ENCODE measurements at regions not wholly inside any gene's neighbourhood (a gene's known extent, or its start where the extent isn't known, plus 50 kb on each side); places are given as distances from the start of the nearest gene placed in this dataset.

DNA sequence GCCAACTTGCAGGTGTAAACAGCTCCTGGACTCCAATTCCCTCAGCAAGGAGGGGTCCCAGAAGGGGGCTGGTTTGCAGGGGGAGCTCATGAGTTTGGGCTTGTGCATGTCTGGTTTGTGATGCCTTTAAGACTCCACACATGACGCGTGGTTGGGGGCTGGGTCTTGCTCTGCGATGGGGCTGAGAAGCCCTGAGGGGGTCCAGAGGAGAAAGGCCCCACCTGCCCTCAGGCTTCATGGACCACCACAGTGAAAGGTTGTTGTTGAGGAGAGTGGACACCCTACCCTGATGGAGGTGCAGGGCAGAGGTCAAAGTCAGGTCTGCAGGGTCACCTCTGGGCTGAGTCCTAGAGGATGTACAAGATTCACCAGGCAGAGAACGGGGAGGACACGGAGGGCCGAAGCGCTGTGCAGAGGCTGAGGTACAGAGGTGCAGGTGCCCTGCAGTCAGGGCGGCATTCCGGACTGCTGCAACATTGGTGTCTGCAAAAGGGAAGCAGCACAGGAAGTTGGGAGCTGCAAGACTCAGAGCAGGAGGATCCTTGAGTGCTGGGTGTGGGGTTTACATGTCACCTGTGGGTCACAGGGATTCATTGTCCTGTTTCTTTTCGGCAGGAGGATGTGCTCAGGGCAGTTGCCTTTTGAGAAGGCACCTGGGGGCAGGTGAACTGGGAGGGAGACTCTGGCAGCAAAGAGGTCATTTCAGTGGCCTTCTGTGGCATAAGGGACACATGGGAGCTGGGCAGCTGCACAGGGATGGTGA is 399.4 kb downstream of the PTPRU start (continued):
- TF ChIP-seq EZH2phosphoT487 (IDR thresholded peaks at IDR 0.05; ENCODE audit: borderline replicate concordance) (no peak), ZNF274 (IDR thresholded peaks at IDR 0.05; ENCODE audit: low read depth, low read length) (no peak)

DNA sequence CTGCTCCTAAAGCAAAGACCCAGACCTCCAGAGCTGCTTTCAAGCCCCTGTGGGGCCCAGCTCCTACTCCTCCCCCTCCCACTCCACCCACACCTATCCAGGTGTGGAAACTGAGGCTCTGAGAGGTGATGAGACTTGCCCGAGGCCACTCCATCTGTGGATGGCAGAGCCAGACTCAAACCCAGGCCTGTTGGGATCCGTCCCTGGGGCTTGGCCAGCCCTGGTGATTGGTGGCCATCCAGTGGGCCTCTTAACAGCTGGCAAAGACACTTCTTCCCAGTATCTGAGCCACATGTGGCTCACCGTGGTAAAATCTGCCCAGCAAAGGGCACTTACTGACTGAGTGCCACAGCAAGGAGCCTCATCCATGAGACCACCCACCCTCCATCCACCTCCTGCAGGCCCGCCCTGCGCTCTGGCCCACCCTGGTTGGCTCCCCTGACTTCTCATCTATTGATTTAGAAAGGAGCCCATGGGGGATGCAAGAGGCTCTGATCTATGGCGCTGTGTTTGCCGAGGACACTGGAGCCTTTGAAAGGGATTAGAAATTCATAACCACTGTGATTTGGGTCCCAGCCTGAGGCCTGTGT is 398.5 kb downstream of the PTPRU start:
- H3K36me3 ChIP-seq (ENCODE audit: control insufficient read depth in 1 of 2, insufficient read depth in 2 of 2, low read length in 2 of 2) = no peaks in the 10 kb centered on the region
- no peaks in the 10 kb centered on the region for H3K9me2 ChIP-seq (ENCODE audit: insufficient read depth)
- no peak overlapping the region for H2AFZ ChIP-seq (ENCODE audit: low read depth, low read length, poor library complexity, severe bottlenecking)
- H3K4me2 ChIP-seq (ENCODE audit: low read length) = no peak overlapping the region
- no peak overlapping the region for H3K4me3 ChIP-seq (replicated peaks in 1 of 2; ENCODE audit: low read depth in 1 of 2, low read length in 2 of 2)
- BruUV-seq (replicated peaks) = no TSS peak
- ATAC-seq (no peak), DNase-seq (ENCODE audit: low read depth, low spot score) (no peak)
- H3K79me2 ChIP-seq (ENCODE audit: insufficient read depth, low read length) = no peaks in the 10 kb centered on the region
- ChIA-PET CTCF (no interaction called here), POLR2A (no interaction called here), RAD21 (ENCODE audit: low non-redundant PET in 1 of 2, low total read pairs in 2 of 2, uncharacterized antibody in 2 of 2, unreplicated experiment in 2 of 2) (no interaction called here)
- TF ChIP-seq SIN3A (IDR thresholded peaks at IDR 0.05; ENCODE audit: low read depth) (no peak), SP1 (IDR thresholded peaks at IDR 0.05; ENCODE audit: low read depth) (no peak)
- H3K4me1 ChIP-seq (ENCODE audit: control insufficient read depth in 1 of 2, insufficient read depth in 2 of 2, low read length in 2 of 2) = peaks cover 11 to 19% of the 10 kb centered on the region in 2 experiments
- H3K27me3 ChIP-seq (ENCODE audit: insufficient read depth, low read length) = no peaks in the 10 kb centered on the region
- intact Hi-C loops (cut with micrococcal nuclease) = no loop called here
- no peaks in the 10 kb centered on the region for H4K20me1 ChIP-seq (ENCODE audit: insufficient read depth)
- H3K9me3 ChIP-seq (ENCODE audit: control insufficient read depth in 1 of 2, insufficient read depth in 1 of 2, low read depth in 1 of 2, low read length in 2 of 2) = no peaks in the 10 kb centered on the region
- H3K9ac ChIP-seq (ENCODE audit: low read length) = no peak overlapping the region
- no peak overlapping the region for H3K27ac ChIP-seq (ENCODE audit: low read depth, low read length)

DNA sequence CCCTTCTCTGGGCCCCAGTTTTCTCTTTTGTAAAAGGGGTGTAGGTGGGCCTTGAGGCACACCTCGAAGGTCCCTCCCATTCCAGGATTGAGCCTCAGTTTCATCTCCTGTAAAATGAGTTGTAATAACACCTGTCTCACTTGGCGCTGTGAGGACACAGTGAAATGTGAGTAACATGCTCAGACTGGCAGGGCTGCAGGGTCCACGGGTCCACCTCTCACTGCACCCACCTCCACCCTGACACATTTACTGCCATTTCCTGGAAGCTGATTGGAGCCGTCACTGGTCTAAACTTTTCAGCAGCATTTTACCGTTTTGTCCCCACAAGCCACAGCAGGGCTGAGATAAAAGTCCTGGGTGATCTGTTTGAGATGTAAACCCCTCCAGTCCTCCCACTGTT is 398.0 kb downstream of the PTPRU start:
- Histone ChIP-seq H3K79me2 (ENCODE audit: insufficient read depth, low read length) (no peaks in the 10 kb centered on the region), H3K9me2 (ENCODE audit: insufficient read depth) (no peaks in the 10 kb centered on the region), H3K4me1 (ENCODE audit: control insufficient read depth in 1 of 2, insufficient read depth in 2 of 2, low read length in 2 of 2) (peaks cover 6 to 14% of the 10 kb centered on the region in 2 experiments), H3K36me3 (ENCODE audit: control insufficient read depth in 1 of 2, insufficient read depth in 2 of 2, low read length in 2 of 2) (no peaks in the 10 kb centered on the region), H3K27me3 (ENCODE audit: insufficient read depth, low read length) (no peaks in the 10 kb centered on the region), H3K4me2 (ENCODE audit: low read length) (no peak overlapping the region), H3K4me3 (replicated peaks in 1 of 2; ENCODE audit: low read depth in 1 of 2, low read length in 2 of 2) (no peak overlapping the region), H2AFZ (ENCODE audit: low read depth, low read length, poor library complexity, severe bottlenecking) (no peak overlapping the region), H3K9ac (ENCODE audit: low read length) (no peak overlapping the region), H3K27ac (ENCODE audit: low read depth, low read length) (no peak overlapping the region), H3K9me3 (ENCODE audit: control insufficient read depth in 1 of 2, insufficient read depth in 1 of 2, low read depth in 1 of 2, low read length in 2 of 2) (no peaks in the 10 kb centered on the region), H4K20me1 (ENCODE audit: insufficient read depth) (no peaks in the 10 kb centered on the region)
- ChIA-PET CTCF (no interaction called here), RAD21 (ENCODE audit: low non-redundant PET in 1 of 2, low total read pairs in 2 of 2, uncharacterized antibody in 2 of 2, unreplicated experiment in 2 of 2) (no interaction called here), POLR2A (no interaction called here)
- BruUV-seq (replicated peaks) = no TSS peak
- DNase-seq (ENCODE audit: low read depth, low spot score) (no peak), ATAC-seq (no peak)
- intact Hi-C loops (cut with micrococcal nuclease) = no loop called here
- TF ChIP-seq YY1 (IDR thresholded peaks at IDR 0.05; ENCODE audit: extremely low read depth, insufficient replicate concordance, low read depth, low read length) (no peak), RAD21 (IDR thresholded peaks at IDR 0.05; ENCODE audit: low read depth) (no peak), EZH2 (IDR thresholded peaks at IDR 0.05) (no peak), POLR2AphosphoS5 (IDR thresholded peaks at IDR 0.05; ENCODE audit: low read depth, low read length) (no peak), CEBPB (IDR thresholded peaks at IDR 0.05; ENCODE audit: low read depth) (no peak)
- TF ChIP-seq, protein P1, sequence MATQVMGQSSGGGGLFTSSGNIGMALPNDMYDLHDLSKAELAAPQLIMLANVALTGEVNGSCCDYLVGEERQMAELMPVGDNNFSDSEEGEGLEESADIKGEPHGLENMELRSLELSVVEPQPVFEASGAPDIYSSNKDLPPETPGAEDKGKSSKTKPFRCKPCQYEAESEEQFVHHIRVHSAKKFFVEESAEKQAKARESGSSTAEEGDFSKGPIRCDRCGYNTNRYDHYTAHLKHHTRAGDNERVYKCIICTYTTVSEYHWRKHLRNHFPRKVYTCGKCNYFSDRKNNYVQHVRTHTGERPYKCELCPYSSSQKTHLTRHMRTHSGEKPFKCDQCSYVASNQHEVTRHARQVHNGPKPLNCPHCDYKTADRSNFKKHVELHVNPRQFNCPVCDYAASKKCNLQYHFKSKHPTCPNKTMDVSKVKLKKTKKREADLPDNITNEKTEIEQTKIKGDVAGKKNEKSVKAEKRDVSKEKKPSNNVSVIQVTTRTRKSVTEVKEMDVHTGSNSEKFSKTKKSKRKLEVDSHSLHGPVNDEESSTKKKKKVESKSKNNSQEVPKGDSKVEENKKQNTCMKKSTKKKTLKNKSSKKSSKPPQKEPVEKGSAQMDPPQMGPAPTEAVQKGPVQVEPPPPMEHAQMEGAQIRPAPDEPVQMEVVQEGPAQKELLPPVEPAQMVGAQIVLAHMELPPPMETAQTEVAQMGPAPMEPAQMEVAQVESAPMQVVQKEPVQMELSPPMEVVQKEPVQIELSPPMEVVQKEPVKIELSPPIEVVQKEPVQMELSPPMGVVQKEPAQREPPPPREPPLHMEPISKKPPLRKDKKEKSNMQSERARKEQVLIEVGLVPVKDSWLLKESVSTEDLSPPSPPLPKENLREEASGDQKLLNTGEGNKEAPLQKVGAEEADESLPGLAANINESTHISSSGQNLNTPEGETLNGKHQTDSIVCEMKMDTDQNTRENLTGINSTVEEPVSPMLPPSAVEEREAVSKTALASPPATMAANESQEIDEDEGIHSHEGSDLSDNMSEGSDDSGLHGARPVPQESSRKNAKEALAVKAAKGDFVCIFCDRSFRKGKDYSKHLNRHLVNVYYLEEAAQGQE (IDR thresholded peaks at IDR 0.05; ENCODE audit: low read depth) = no peak
- TF ChIP-seq, protein P2, sequence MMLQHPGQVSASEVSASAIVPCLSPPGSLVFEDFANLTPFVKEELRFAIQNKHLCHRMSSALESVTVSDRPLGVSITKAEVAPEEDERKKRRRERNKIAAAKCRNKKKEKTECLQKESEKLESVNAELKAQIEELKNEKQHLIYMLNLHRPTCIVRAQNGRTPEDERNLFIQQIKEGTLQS (IDR thresholded peaks at IDR 0.05) = no peak
- TF ChIP-seq, protein P3, sequence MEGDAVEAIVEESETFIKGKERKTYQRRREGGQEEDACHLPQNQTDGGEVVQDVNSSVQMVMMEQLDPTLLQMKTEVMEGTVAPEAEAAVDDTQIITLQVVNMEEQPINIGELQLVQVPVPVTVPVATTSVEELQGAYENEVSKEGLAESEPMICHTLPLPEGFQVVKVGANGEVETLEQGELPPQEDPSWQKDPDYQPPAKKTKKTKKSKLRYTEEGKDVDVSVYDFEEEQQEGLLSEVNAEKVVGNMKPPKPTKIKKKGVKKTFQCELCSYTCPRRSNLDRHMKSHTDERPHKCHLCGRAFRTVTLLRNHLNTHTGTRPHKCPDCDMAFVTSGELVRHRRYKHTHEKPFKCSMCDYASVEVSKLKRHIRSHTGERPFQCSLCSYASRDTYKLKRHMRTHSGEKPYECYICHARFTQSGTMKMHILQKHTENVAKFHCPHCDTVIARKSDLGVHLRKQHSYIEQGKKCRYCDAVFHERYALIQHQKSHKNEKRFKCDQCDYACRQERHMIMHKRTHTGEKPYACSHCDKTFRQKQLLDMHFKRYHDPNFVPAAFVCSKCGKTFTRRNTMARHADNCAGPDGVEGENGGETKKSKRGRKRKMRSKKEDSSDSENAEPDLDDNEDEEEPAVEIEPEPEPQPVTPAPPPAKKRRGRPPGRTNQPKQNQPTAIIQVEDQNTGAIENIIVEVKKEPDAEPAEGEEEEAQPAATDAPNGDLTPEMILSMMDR (IDR thresholded peaks at IDR 0.05 in 2 of 3, conservative IDR thresholded peaks at IDR 0.05 in 1 of 3; ENCODE audit: borderline replicate concordance in 1 of 3, insufficient read depth in 1 of 3, low read depth in 2 of 3, low read length in 2 of 3) = no peak

Measured in HCT116 (cell line).